Nephron progenitor cell (in vitro differentiated cells): ENCODE measurements at regions not wholly inside any gene's neighbourhood (a gene's known extent, or its start where the extent isn't known, plus 50 kb on each side); places are given as distances from the start of the nearest gene placed in this dataset.
"Not testable (repeated sequence)": the region's sequence is repeated elsewhere in the genome, so short reads cannot be mapped to it uniquely, and the experiment has no call there.

Experiments
- DNase-seq: peaks from one replicate; pipeline ENCODE4 v3.0.0; 2021
- H3K27ac Mint-ChIP-seq: 2 replicates; pipeline ENCODE4 v1.8.0; 2021; ENCODE audit warnings: mild to moderate bottlenecking, moderate library complexity, mixed read lengths
- H3K27me3 Mint-ChIP-seq: 2 replicates; pipeline ENCODE4 v1.8.0; 2021; ENCODE audit warnings: mild to moderate bottlenecking, low read depth, mixed read lengths; ENCODE audit not compliant: poor library complexity
- H3K36me3 Mint-ChIP-seq: 2 replicates; pipeline ENCODE4 v1.8.0; 2021; ENCODE audit warnings: low read depth, mixed read lengths
- H3K4me1 Mint-ChIP-seq: 2 replicates; pipeline ENCODE4 v1.8.0; 2021; ENCODE audit warnings: mixed read lengths
- H3K4me3 Mint-ChIP-seq: 2 replicates; pipeline ENCODE4 v1.8.0; 2021; ENCODE audit warnings: mild to moderate bottlenecking, moderate library complexity, mixed read lengths
- H3K9me3 Mint-ChIP-seq: 2 replicates; pipeline ENCODE4 v1.8.0; 2021; ENCODE audit warnings: mild to moderate bottlenecking, moderate library complexity, mixed read lengths
- TF ChIP-seq, protein P1 (sequence below): fragments of 200-600 bp; sonication (generic); IDR thresholded peaks from 2 replicates; pipeline ENCODE4 v1.5.0; 2021; ENCODE audit warnings: antibody characterized with exemption

DNA sequence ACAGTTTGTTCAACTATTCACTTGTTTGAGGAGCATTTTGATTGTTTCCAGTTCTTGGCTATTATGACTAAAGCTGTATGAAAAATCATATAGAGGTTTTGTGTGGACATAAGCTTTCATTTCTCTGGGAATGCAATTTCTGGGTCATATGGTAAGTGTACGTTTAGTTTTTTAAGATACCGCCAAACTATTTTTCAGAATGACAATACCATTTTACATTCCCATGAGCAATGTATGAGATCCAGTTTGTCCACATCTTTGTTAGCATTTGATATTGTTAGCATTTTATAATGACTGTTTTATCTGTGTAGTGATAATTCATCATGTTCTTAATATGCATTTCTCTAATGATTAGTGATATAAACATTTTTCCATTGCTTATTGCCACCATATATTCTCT, 258.7 kb upstream of the CTNNB1 start:
- H3K4me1 Mint-ChIP-seq = peaks cover 19% of the 10 kb centered on the region
- H3K4me3 Mint-ChIP-seq = no peak overlapping the region
- no peak for DNase-seq
- peaks cover 7% of the 10 kb centered on the region for H3K27me3 Mint-ChIP-seq
- no peak overlapping the region for H3K27ac Mint-ChIP-seq
- no peaks in the 10 kb centered on the region for H3K36me3 Mint-ChIP-seq
- H3K9me3 Mint-ChIP-seq = peaks cover 4% of the 10 kb centered on the region
- TF ChIP-seq, protein P1, sequence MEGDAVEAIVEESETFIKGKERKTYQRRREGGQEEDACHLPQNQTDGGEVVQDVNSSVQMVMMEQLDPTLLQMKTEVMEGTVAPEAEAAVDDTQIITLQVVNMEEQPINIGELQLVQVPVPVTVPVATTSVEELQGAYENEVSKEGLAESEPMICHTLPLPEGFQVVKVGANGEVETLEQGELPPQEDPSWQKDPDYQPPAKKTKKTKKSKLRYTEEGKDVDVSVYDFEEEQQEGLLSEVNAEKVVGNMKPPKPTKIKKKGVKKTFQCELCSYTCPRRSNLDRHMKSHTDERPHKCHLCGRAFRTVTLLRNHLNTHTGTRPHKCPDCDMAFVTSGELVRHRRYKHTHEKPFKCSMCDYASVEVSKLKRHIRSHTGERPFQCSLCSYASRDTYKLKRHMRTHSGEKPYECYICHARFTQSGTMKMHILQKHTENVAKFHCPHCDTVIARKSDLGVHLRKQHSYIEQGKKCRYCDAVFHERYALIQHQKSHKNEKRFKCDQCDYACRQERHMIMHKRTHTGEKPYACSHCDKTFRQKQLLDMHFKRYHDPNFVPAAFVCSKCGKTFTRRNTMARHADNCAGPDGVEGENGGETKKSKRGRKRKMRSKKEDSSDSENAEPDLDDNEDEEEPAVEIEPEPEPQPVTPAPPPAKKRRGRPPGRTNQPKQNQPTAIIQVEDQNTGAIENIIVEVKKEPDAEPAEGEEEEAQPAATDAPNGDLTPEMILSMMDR = no peak

DNA sequence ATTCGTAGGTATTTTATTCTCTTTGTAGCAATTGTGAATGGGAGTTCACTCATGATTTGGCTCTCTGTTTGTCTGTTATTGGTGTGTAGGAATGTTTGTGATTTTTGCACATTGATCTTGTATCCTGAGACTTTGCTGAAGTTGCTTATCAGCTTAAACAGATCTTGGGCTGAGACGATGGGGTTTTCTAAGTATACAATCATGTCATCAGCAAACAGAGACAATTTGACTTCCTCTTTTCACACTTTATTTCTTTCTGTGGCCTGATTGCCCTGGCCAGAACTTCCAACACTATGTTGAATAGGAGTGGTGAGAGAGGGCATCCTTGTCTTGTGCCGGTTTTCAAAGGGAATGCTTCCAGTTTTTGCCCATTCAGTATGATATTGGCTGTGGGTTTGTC, 252.3 kb upstream of the CTNNB1 start:
- not testable (repeated sequence) for H3K4me1 Mint-ChIP-seq

DNA sequence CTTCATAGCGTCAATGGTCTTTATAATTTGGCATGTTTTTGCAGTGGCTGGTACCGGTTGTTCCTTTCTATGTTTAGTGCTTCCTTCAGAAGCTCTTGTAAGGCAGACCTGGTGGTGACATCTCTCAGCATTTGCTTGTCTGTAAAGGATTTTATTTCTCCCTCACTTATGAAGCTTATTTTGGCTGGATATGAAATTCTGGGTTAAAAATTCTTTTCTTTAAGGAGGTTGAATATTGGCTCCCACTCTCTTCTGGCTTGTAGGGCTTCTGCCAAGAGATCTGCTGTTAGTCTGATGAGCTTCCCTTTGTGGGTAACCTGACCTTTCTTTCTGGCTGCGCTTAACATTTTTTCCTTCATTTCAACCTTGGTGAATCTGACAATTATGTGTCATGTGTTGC, 250.0 kb upstream of the CTNNB1 start:
- peaks cover 64% of the 10 kb centered on the region for H3K9me3 Mint-ChIP-seq
- H3K27me3 Mint-ChIP-seq, H3K27ac Mint-ChIP-seq, H3K4me1 Mint-ChIP-seq, DNase-seq, H3K4me3 Mint-ChIP-seq: not testable (repeated sequence)
- H3K36me3 Mint-ChIP-seq = peaks cover 15% of the 10 kb centered on the region

More for the DNA sequence above, 252.3 kb upstream of the CTNNB1 start:
- peaks cover 45% of the 10 kb centered on the region for H3K9me3 Mint-ChIP-seq
- DNase-seq, H3K36me3 Mint-ChIP-seq, H3K27ac Mint-ChIP-seq, H3K27me3 Mint-ChIP-seq, H3K4me3 Mint-ChIP-seq: not testable (repeated sequence)

DNA sequence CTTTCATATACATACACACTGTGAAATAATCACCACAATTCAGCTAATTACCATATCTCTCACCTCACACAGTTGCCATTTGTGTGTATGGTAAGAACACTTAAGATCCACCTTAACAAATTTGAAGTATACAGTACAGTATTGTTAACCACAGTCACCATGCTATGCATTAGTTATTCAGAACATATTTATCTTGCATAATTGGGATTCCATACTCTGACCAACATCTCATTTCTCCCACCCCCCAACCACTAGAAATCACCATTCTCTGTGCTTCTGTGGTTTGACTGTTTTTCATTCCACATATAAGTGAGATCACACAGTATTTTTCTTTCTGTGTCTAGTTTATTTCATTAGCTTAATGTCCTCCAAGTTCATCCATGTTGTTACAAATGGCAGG, 247.7 kb upstream of the CTNNB1 start:
- TF ChIP-seq, protein P1 = no peak
- Mint-ChIP-seq H3K4me1 (no peaks in the 10 kb centered on the region), H3K27ac (no peak overlapping the region), H3K36me3 (peaks cover 15% of the 10 kb centered on the region), H3K9me3 (peaks cover 63% of the 10 kb centered on the region), H3K27me3 (no peaks in the 10 kb centered on the region), H3K4me3 (no peak overlapping the region)
- DNase-seq = no peak

DNA sequence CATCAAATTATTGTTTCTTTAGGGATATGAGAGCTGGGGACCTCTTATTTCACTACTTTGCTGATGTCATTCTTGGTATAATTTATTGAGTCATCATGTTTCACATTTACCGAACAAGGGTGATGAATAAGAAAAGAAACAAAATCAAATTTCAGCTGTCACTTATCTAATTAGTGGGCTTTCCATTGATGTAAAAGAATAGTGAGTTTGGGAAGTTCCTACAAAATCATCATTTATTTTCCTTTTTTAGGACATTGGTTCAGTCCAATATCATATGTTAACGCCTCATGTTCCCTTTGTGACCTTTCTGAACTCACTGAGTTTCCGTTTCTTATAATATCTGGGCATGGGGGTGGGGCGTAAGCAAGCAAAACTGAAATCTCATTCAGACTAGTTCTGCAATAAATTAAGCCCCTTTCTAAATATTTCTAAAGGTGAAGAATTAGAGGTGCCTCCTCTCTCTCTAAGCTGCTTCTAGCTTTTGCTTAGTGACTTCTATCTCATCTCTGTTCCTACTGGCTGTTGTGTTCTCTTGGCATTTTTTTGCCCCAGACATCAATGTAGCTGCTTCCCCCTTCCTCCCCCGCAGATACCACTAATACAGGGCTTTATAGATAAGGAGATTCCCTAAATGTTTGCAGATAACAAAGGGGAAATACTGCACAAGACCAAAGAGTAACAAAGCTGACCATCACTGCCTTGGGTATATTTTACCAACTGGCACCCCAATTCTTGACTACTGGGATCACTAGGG, 238.0 kb upstream of the CTNNB1 start:
- no peak overlapping the region for H3K4me3 Mint-ChIP-seq
- no peaks in the 10 kb centered on the region for H3K4me1 Mint-ChIP-seq
- no peaks in the 10 kb centered on the region for H3K27me3 Mint-ChIP-seq
- TF ChIP-seq, protein P1 = no peak
- no peak for DNase-seq
- no peak overlapping the region for H3K27ac Mint-ChIP-seq
- H3K36me3 Mint-ChIP-seq = peaks cover 16% of the 10 kb centered on the region
- H3K9me3 Mint-ChIP-seq = peaks cover 72% of the 10 kb centered on the region

DNA sequence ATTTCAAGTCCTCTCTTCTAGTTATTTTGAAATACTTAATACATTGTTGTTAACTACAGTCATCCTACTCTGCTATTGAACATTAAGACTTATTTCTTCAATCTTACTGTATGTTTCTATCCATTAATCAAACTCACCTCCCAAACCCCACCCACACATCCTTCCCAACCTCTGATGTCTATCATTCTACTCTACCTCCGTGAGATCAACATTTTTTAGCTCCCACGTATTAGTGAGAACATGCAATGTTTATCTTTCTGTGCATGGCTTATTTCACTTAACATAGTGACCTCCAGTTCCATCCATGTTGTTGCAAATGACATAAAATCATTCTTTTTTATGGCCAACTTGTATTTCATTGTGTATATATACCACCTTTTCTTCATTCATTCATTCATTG, 236.6 kb upstream of the CTNNB1 start:
- no peaks in the 10 kb centered on the region for H3K27me3 Mint-ChIP-seq
- H3K4me3 Mint-ChIP-seq = no peak overlapping the region
- TF ChIP-seq, protein P1 = no peak
- DNase-seq = no peak
- H3K27ac Mint-ChIP-seq = no peak overlapping the region
- H3K4me1 Mint-ChIP-seq = no peaks in the 10 kb centered on the region
- peaks cover 18% of the 10 kb centered on the region for H3K36me3 Mint-ChIP-seq
- peaks cover 71% of the 10 kb centered on the region for H3K9me3 Mint-ChIP-seq

DNA sequence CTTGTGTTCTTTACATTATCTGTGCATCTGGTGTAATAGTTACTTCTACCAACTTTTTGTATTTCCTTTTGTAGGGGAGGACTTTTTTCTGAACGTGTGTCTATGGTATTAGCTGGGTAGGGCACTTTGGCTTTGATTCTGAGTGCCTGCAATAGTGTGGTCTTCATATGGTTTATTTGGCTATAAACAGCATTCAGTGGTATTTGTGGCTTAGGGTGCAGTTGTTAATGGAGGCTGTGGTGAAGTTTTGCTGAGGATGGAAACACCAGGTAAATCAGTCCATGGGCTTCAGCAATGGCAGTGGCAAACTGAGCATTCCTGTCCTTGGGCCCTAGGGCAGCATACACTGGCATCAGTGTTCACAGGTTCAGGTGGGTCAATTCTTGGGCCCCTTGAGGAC, 230.6 kb upstream of the CTNNB1 start:
- Mint-ChIP-seq H3K27me3 (no peaks in the 10 kb centered on the region), H3K4me3 (no peak overlapping the region), H3K27ac (no peak overlapping the region), H3K36me3 (peaks cover 7% of the 10 kb centered on the region), H3K9me3 (peaks cover 27% of the 10 kb centered on the region), H3K4me1 (no peaks in the 10 kb centered on the region)
- TF ChIP-seq, protein P1 = no peak
- DNase-seq = no peak
